ENCODE measurements at regions not wholly inside any gene's neighbourhood (a gene's known extent, or its start where the extent isn't known, plus 50 kb on each side); places are given as distances from the start of the nearest gene placed in this dataset.

GRCh38 chr2:122183890-122184289 lies 428.4 kb downstream of the TSN start:
- H3K4me2 ChIP-seq (ENCODE audit: unreplicated experiment), result no peak overlapping the region
- no peaks in the 10 kb centered on the region for H3K9me3 ChIP-seq (ENCODE audit: low read depth)
- in situ Hi-C loops (cut with MboI), result no loop called here
- H3K4me1 ChIP-seq (ENCODE audit: insufficient read depth), result no peaks in the 10 kb centered on the region
- H3K79me2 ChIP-seq (ENCODE audit: insufficient read depth), result no peaks in the 10 kb centered on the region
- no peak overlapping the region for H3K4me3 ChIP-seq
- no peak for TF ChIP-seq EZH2 (IDR thresholded peaks at IDR 0.05; ENCODE audit: insufficient read depth, poor library complexity, severe bottlenecking)
- TF ChIP-seq EZH2phosphoT487 (IDR thresholded peaks at IDR 0.05; ENCODE audit: insufficient read depth, low read depth), result no peak
- no peak overlapping the region for H3K27ac ChIP-seq
- H3K27me3 ChIP-seq (replicated peaks; ENCODE audit: insufficient read depth), result no peaks in the 10 kb centered on the region
- H3K9me2 ChIP-seq (ENCODE audit: insufficient read depth), result no peaks in the 10 kb centered on the region
- H3K36me3 ChIP-seq (ENCODE audit: low read depth), result no peaks in the 10 kb centered on the region
- H2AFZ ChIP-seq, result no peak overlapping the region
- H3K9ac ChIP-seq, result no peak overlapping the region
- H4K20me1 ChIP-seq (ENCODE audit: insufficient read depth), result no peaks in the 10 kb centered on the region
- no peaks in the 10 kb centered on the region for H3F3A ChIP-seq (ENCODE audit: insufficient read depth)
- no peak for DNase-seq

GRCh38 chr2:122186761-122187222 lies 431.3 kb downstream of the TSN start:
- no peaks in the 10 kb centered on the region for H3K79me2 ChIP-seq (ENCODE audit: insufficient read depth)
- H3K9me3 ChIP-seq (ENCODE audit: low read depth), result no peaks in the 10 kb centered on the region
- H3K9ac ChIP-seq, result no peak overlapping the region
- H3K27me3 ChIP-seq (replicated peaks; ENCODE audit: insufficient read depth), result no peaks in the 10 kb centered on the region
- H3K4me2 ChIP-seq (ENCODE audit: unreplicated experiment), result no peak overlapping the region
- no peaks in the 10 kb centered on the region for H3K4me1 ChIP-seq (ENCODE audit: insufficient read depth)
- H3K4me3 ChIP-seq, result no peak overlapping the region
- H4K20me1 ChIP-seq (ENCODE audit: insufficient read depth), result no peaks in the 10 kb centered on the region
- in situ Hi-C loops (cut with MboI), result no loop called here
- no peaks in the 10 kb centered on the region for H3K9me2 ChIP-seq (ENCODE audit: insufficient read depth)
- no peak for TF ChIP-seq EZH2phosphoT487 (IDR thresholded peaks at IDR 0.05; ENCODE audit: insufficient read depth, low read depth)
- TF ChIP-seq EZH2 (IDR thresholded peaks at IDR 0.05; ENCODE audit: insufficient read depth, poor library complexity, severe bottlenecking), result no peak
- no peaks in the 10 kb centered on the region for H3K36me3 ChIP-seq (ENCODE audit: low read depth)
- H3K27ac ChIP-seq, result no peak overlapping the region
- H2AFZ ChIP-seq, result no peak overlapping the region
- no peak for DNase-seq
- H3F3A ChIP-seq (ENCODE audit: insufficient read depth), result no peaks in the 10 kb centered on the region
- 64 to 67% methylated on average over 9 of the region's 9 CpGs for WGBS, 2 experiments (ENCODE audit: low coverage in 1 of 2, low lambda C conversion rate in 2 of 2, missing lambda C conversion rate in 2 of 2)

DNA sequence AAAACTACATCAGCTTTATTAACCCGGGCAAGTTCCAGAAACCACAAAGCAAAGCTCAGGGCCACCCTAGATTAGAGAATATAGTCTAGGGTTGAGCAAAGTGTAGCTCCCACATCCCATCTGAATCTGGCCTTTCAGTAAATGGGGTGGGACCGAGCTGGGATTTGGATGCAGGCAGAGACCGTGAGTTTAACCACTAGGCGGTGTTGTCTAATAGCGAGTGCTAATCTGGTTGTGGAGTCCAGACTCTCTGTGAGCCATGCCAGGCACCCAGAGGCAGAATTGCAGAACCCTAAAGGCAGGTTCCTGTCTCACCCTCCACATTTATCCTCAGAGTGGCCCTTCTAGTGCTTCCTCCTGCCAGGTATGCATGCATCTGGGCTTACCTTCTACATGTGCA lies 435.9 kb downstream of the TSN start:
- Histone ChIP-seq H3K27ac (no peak overlapping the region), H4K20me1 (ENCODE audit: insufficient read depth) (no peaks in the 10 kb centered on the region), H3K79me2 (ENCODE audit: insufficient read depth) (no peaks in the 10 kb centered on the region), H3K9me2 (ENCODE audit: insufficient read depth) (no peaks in the 10 kb centered on the region), H3K9me3 (ENCODE audit: low read depth) (no peaks in the 10 kb centered on the region), H3K27me3 (replicated peaks; ENCODE audit: insufficient read depth) (no peaks in the 10 kb centered on the region), H3K4me3 (no peak overlapping the region), H3F3A (ENCODE audit: insufficient read depth) (no peaks in the 10 kb centered on the region), H3K4me1 (ENCODE audit: insufficient read depth) (no peaks in the 10 kb centered on the region), H3K4me2 (ENCODE audit: unreplicated experiment) (no peak overlapping the region), H3K9ac (no peak overlapping the region), H2AFZ (no peak overlapping the region), H3K36me3 (ENCODE audit: low read depth) (no peaks in the 10 kb centered on the region)
- DNase-seq, result peak; percentile 47
- in situ Hi-C loops (cut with MboI), result no loop called here
- 47 to 55% methylated on average over 5 of the region's 5 CpGs for WGBS, 2 experiments (ENCODE audit: low coverage in 1 of 2, low lambda C conversion rate in 2 of 2, missing lambda C conversion rate in 2 of 2)
- TF ChIP-seq EZH2phosphoT487 (IDR thresholded peaks at IDR 0.05; ENCODE audit: insufficient read depth, low read depth) (no peak), EZH2 (IDR thresholded peaks at IDR 0.05; ENCODE audit: insufficient read depth, poor library complexity, severe bottlenecking) (no peak)

GRCh38 chr2:122193622-122194021 lies 438.2 kb downstream of the TSN start:
- Histone ChIP-seq H3K4me1 (ENCODE audit: insufficient read depth) (no peaks in the 10 kb centered on the region), H4K20me1 (ENCODE audit: insufficient read depth) (no peaks in the 10 kb centered on the region), H3K27me3 (replicated peaks; ENCODE audit: insufficient read depth) (no peaks in the 10 kb centered on the region), H3K79me2 (ENCODE audit: insufficient read depth) (no peaks in the 10 kb centered on the region), H3F3A (ENCODE audit: insufficient read depth) (no peaks in the 10 kb centered on the region), H3K9ac (no peak overlapping the region), H2AFZ (no peak overlapping the region), H3K36me3 (ENCODE audit: low read depth) (no peaks in the 10 kb centered on the region), H3K9me2 (ENCODE audit: insufficient read depth) (no peaks in the 10 kb centered on the region), H3K4me2 (ENCODE audit: unreplicated experiment) (no peak overlapping the region), H3K9me3 (ENCODE audit: low read depth) (no peaks in the 10 kb centered on the region), H3K27ac (no peak overlapping the region), H3K4me3 (no peak overlapping the region)
- no peak for TF ChIP-seq EZH2phosphoT487 (IDR thresholded peaks at IDR 0.05; ENCODE audit: insufficient read depth, low read depth)
- TF ChIP-seq EZH2 (IDR thresholded peaks at IDR 0.05; ENCODE audit: insufficient read depth, poor library complexity, severe bottlenecking), result no peak
- DNase-seq, result no peak
- in situ Hi-C loops (cut with MboI), result no loop called here
- WGBS, 2 experiments (ENCODE audit: low coverage in 1 of 2, low lambda C conversion rate in 2 of 2, missing lambda C conversion rate in 2 of 2), result 40 to 42% methylated on average over 6 of the region's 6 CpGs

DNA sequence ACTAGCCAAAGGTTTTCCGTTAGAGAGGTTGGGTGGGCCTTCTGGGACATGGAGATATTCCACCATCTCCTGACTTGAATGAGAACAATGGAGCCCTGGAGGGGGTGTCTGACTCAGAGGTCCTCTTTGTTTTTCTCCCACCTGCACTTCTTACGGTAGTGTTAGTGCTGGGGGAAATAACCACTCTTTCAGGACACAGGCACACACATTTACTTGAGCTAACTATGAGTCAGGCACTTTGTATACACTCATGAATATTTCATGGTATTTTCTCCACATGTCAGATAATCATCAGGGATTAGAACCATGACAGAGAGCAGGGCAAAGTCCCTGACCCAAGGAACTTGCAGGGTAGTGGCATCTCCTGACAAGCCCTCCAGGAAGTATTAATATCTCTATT lies 439.1 kb downstream of the TSN start:
- Histone ChIP-seq H3K36me3 (ENCODE audit: low read depth) (no peaks in the 10 kb centered on the region), H3K9me2 (ENCODE audit: insufficient read depth) (no peaks in the 10 kb centered on the region), H3K27ac (no peak overlapping the region), H3K4me2 (ENCODE audit: unreplicated experiment) (no peak overlapping the region), H3K79me2 (ENCODE audit: insufficient read depth) (no peaks in the 10 kb centered on the region), H3K4me1 (ENCODE audit: insufficient read depth) (no peaks in the 10 kb centered on the region), H3K27me3 (replicated peaks; ENCODE audit: insufficient read depth) (no peaks in the 10 kb centered on the region), H3K4me3 (no peak overlapping the region), H4K20me1 (ENCODE audit: insufficient read depth) (no peaks in the 10 kb centered on the region), H3F3A (ENCODE audit: insufficient read depth) (no peaks in the 10 kb centered on the region), H3K9me3 (ENCODE audit: low read depth) (no peaks in the 10 kb centered on the region), H3K9ac (no peak overlapping the region), H2AFZ (no peak overlapping the region)
- in situ Hi-C loops (cut with MboI), result no loop called here
- WGBS, 2 experiments (ENCODE audit: low coverage in 1 of 2, low lambda C conversion rate in 2 of 2, missing lambda C conversion rate in 2 of 2), result 31 to 58% methylated on average over 2 of the region's 2 CpGs
- TF ChIP-seq EZH2 (IDR thresholded peaks at IDR 0.05; ENCODE audit: insufficient read depth, poor library complexity, severe bottlenecking), result no peak
- DNase-seq, result no peak
